Esophagus muscularis mucosa (tissue), 4 donors: ENCODE measurements at regions not wholly inside any gene's neighbourhood (a gene's known extent, or its start where the extent isn't known, plus 50 kb on each side); places are given as distances from the start of the nearest gene placed in this dataset.

Source experiments
- EP300 ChIP-seq: sonication (generic); formaldehyde crosslinking; IDR thresholded peaks from one replicate; pipeline ENCODE4 v1.6.1; 2017; ENCODE audit warnings: antibody characterized with exemption
- POLR2A ChIP-seq: fragments of 450-650 bp; IDR thresholded peaks from one replicate; pipeline ENCODE4 v1.6.1; 2017; ENCODE audit warnings: antibody characterized with exemption, moderate library complexity, mild to moderate bottlenecking, low read depth
- TF ChIP-seq, protein P1 (sequence below), 3 experiments: fragments of 200-600 bp in 2 of 3; fragments of 450-650 bp in 1 of 3; sonication (generic) in 2 of 3; IDR thresholded peaks; one replicate each; pipeline ENCODE4 v1.5.1; 2017 to 2019; ENCODE audit warnings: antibody characterized with exemption in 3 of 3, mild to moderate bottlenecking in 2 of 3, moderate library complexity in 1 of 3

DNA sequence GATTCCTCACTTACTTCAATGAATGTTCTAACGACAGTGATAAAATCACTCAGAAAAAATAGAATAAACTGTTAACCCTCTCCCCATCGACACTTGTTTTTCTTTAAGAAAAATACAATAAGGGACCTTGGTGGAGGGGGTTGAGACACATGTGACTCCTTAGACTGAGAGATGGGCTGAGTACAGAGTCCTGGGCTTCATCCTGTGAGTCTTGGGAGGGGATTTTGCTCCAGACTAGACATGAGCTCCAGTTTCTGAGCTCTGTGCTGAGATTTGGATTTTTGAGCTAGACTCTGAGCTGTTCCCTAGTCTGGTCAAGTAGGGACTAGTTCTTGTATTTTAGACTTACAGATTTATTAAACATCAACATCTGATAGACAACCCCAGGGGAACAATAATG lies 241.5 kb upstream of the MVB12B start:
- TF ChIP-seq POLR2A: no peak
- TF ChIP-seq, protein P1, sequence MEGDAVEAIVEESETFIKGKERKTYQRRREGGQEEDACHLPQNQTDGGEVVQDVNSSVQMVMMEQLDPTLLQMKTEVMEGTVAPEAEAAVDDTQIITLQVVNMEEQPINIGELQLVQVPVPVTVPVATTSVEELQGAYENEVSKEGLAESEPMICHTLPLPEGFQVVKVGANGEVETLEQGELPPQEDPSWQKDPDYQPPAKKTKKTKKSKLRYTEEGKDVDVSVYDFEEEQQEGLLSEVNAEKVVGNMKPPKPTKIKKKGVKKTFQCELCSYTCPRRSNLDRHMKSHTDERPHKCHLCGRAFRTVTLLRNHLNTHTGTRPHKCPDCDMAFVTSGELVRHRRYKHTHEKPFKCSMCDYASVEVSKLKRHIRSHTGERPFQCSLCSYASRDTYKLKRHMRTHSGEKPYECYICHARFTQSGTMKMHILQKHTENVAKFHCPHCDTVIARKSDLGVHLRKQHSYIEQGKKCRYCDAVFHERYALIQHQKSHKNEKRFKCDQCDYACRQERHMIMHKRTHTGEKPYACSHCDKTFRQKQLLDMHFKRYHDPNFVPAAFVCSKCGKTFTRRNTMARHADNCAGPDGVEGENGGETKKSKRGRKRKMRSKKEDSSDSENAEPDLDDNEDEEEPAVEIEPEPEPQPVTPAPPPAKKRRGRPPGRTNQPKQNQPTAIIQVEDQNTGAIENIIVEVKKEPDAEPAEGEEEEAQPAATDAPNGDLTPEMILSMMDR (IDR thresholded peaks at IDR 0.05): no peak
- no peak for TF ChIP-seq EP300
